ENCODE measurements at regions not wholly inside any gene's neighbourhood (a gene's known extent, or its start where the extent isn't known, plus 50 kb on each side); places are given as distances from the start of the nearest gene placed in this dataset.

- ATAC-seq = no peak
- Histone ChIP-seq H3K9me3 (no peaks in the 10 kb centered on the region), H3K4me3 (no peak overlapping the region), H3K4me1 (no peaks in the 10 kb centered on the region), H3K36me3 (peaks cover 0 to 9% of the 10 kb centered on the region in 2 donors), H3K27ac (no peak overlapping the region), H3K27me3 (no peaks in the 10 kb centered on the region)
- WGBS, 2 donors (ENCODE audit: low coverage in 1 of 2) = 100% methylated on average over 2 of the region's 5 CpGs; no CpG with 5 or more reads in 1 of the 2 donors
- TF ChIP-seq EP300 (IDR thresholded peaks at IDR 0.05) = no peak
- TF ChIP-seq, protein P1, sequence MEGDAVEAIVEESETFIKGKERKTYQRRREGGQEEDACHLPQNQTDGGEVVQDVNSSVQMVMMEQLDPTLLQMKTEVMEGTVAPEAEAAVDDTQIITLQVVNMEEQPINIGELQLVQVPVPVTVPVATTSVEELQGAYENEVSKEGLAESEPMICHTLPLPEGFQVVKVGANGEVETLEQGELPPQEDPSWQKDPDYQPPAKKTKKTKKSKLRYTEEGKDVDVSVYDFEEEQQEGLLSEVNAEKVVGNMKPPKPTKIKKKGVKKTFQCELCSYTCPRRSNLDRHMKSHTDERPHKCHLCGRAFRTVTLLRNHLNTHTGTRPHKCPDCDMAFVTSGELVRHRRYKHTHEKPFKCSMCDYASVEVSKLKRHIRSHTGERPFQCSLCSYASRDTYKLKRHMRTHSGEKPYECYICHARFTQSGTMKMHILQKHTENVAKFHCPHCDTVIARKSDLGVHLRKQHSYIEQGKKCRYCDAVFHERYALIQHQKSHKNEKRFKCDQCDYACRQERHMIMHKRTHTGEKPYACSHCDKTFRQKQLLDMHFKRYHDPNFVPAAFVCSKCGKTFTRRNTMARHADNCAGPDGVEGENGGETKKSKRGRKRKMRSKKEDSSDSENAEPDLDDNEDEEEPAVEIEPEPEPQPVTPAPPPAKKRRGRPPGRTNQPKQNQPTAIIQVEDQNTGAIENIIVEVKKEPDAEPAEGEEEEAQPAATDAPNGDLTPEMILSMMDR (IDR thresholded peaks at IDR 0.05) = no peak
- TF ChIP-seq POLR2AphosphoS5 (IDR thresholded peaks at IDR 0.05) = no peak
- TF ChIP-seq POLR2A (IDR thresholded peaks at IDR 0.05) = no peak
These were observed 406.6 kb upstream of the AMELY start for GRCh38 chrY:7318122-7318521.

GRCh38 chrY:7317571-7317970, 406.0 kb upstream of the AMELY start:
- Histone ChIP-seq H3K36me3 (peaks cover 0 to 9% of the 10 kb centered on the region in 2 donors), H3K9me3 (no peaks in the 10 kb centered on the region), H3K4me1 (no peaks in the 10 kb centered on the region), H3K4me3 (no peak overlapping the region), H3K27ac (no peak overlapping the region), H3K27me3 (no peaks in the 10 kb centered on the region)
- no CpG with 5 or more reads among the region's 3 CpGs for WGBS, 2 donors (ENCODE audit: low coverage in 1 of 2)
- ATAC-seq = no peak
- TF ChIP-seq EP300 (IDR thresholded peaks at IDR 0.05) (no peak), POLR2AphosphoS5 (IDR thresholded peaks at IDR 0.05) (no peak), POLR2A (IDR thresholded peaks at IDR 0.05) (no peak)
- TF ChIP-seq, protein P1 (IDR thresholded peaks at IDR 0.05) = no peak

DNA sequence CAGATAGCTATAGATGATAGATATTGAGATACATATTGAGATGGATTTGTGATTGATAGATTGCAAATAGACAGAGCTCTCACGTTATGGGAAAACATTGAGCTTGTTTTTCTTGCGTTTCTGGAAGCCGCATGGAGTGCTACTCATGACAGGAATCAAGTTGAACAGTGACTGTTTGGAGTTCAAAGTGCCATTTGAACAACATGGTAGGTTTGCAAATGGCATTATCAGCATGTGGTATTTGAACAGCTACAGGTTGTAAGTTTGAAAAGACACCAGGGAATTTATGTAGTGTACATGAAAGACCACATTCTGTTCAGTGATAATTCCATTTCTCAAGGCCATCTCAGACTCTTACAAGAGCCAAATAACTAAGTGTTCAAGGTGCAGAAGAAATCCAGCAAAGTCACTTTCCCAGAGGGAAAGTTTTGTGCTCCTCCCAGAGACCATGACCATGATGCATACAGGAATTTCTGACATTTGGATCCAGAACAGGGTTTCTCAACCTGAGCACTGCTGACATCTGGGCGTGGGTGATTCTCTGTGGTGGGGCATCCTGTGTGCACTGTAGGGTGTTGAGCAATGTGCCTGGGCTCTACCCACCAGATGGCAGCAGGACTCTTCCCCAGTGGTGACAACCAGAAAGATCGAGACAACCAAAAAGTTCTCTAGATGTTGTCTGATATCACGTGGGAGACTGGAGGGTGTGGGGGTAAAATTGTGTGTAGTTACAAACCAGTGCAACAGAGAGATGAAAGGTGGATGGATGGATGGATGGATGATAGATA, 399.1 kb upstream of the AMELY start:
- H3K27me3 ChIP-seq = no peaks in the 10 kb centered on the region
- H3K4me1 ChIP-seq = no peaks in the 10 kb centered on the region
- no peak overlapping the region for H3K27ac ChIP-seq
- no peak overlapping the region for H3K4me3 ChIP-seq
- no peaks in the 10 kb centered on the region for H3K9me3 ChIP-seq
- H3K36me3 ChIP-seq = peaks cover 0 to 8% of the 10 kb centered on the region in 2 donors
- ATAC-seq = no peak
- WGBS, 2 donors (ENCODE audit: low coverage in 1 of 2) = 75% methylated on average over 3 of the region's 6 CpGs; no CpG with 5 or more reads in 1 of the 2 donors
- TF ChIP-seq, protein P1 (IDR thresholded peaks at IDR 0.05) = no peak
- TF ChIP-seq EP300 (IDR thresholded peaks at IDR 0.05) (no peak), POLR2A (IDR thresholded peaks at IDR 0.05) (no peak)

GRCh38 chrY:7308816-7309215, 397.3 kb upstream of the AMELY start:
- H3K27ac ChIP-seq = no peak overlapping the region
- WGBS, 2 donors (ENCODE audit: low coverage in 1 of 2) = 100% methylated on average over 2 of the region's 5 CpGs; no CpG with 5 or more reads in 1 of the 2 donors
- no peak overlapping the region for H3K4me3 ChIP-seq
- TF ChIP-seq, protein P1 (IDR thresholded peaks at IDR 0.05) = no peak
- TF ChIP-seq POLR2AphosphoS5 (IDR thresholded peaks at IDR 0.05) (no peak), EP300 (IDR thresholded peaks at IDR 0.05) (no peak), POLR2A (IDR thresholded peaks at IDR 0.05) (no peak)
- no peaks in the 10 kb centered on the region for H3K4me1 ChIP-seq
- H3K9me3 ChIP-seq = no peaks in the 10 kb centered on the region
- no peak for ATAC-seq
- H3K27me3 ChIP-seq = no peaks in the 10 kb centered on the region
- peaks cover 0 to 26% of the 10 kb centered on the region in 2 donors for H3K36me3 ChIP-seq

DNA sequence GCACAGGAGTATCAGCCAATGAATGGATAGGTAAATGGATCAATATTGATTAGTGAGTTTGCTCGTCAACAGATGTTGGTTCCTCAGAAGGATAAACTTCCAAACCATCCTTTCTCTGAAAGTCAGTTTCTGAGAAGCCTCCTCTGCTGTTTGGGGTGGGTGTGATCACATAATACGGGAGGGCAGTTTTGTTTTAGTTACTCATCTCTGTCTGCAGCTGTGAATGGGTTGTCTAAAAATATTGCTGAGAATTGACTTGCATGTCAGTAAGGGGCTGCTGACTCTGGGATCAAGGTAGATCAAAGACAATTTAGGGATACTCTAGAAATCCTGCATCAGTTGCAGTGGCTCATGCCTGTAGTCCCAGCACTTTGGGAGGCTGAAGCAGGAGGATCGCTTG, 390.8 kb upstream of the AMELY start:
- WGBS, 2 donors (ENCODE audit: low coverage in 1 of 2) = no CpG with 5 or more reads among the region's 3 CpGs
- H3K27me3 ChIP-seq = no peaks in the 10 kb centered on the region
- no peaks in the 10 kb centered on the region for H3K9me3 ChIP-seq
- no peak for ATAC-seq
- no peak overlapping the region for H3K27ac ChIP-seq
- TF ChIP-seq, protein P1 (IDR thresholded peaks at IDR 0.05) = no peak
- TF ChIP-seq POLR2A (IDR thresholded peaks at IDR 0.05) (no peak), EP300 (IDR thresholded peaks at IDR 0.05) (no peak), POLR2AphosphoS5 (IDR thresholded peaks at IDR 0.05) (no peak)
- H3K4me3 ChIP-seq = no peak overlapping the region
- H3K4me1 ChIP-seq = no peaks in the 10 kb centered on the region
- peaks cover 0 to 29% of the 10 kb centered on the region in 2 donors for H3K36me3 ChIP-seq
